WTC11 (cell line): ENCODE measurements at regions not wholly inside any gene's neighbourhood (a gene's known extent, or its start where the extent isn't known, plus 50 kb on each side); places are given as distances from the start of the nearest gene placed in this dataset.

Experiments used
- ATAC-seq: fragments of 200-7000 bp; cut with Tn5 transposase; 2 replicates; pipeline ENCODE4 v1.10.0; 2021; ENCODE audit warnings: mild to moderate bottlenecking, moderate library complexity
- CTCF ChIA-PET: fragments of 300-600 bp; sonication (Branson Sonifier 250); formaldehyde crosslinking; loops from one replicate; lab custom pipeline; 2021; ENCODE audit warnings: antibody characterized with exemption; lab: Charles Lee
- POLR2A ChIA-PET: fragments of 350-600 bp; sonication (Branson Sonifier 250); formaldehyde crosslinking; loops from one replicate; lab custom pipeline; 2021; ENCODE audit warnings: antibody characterized with exemption; lab: Charles Lee
- DNase-seq: peaks from one replicate; pipeline ENCODE4 v3.0.0; 2021; ENCODE audit warnings: low spot score
- H3K27ac Mint-ChIP-seq: 2 replicates; pipeline ENCODE4 v1.8.0; 2021; ENCODE audit warnings: mixed read lengths
- H3K27me3 Mint-ChIP-seq: 2 replicates; pipeline ENCODE4 v1.8.0; 2021; ENCODE audit warnings: low read depth, mild to moderate bottlenecking, moderate library complexity, mixed read lengths
- H3K36me3 Mint-ChIP-seq: 2 replicates; pipeline ENCODE4 v1.8.0; 2021; ENCODE audit warnings: mixed read lengths
- H3K4me1 Mint-ChIP-seq: 2 replicates; pipeline ENCODE4 v1.8.0; 2022; ENCODE audit warnings: mixed read lengths
- H3K4me3 Mint-ChIP-seq: 2 replicates; pipeline ENCODE4 v1.8.0; 2021; ENCODE audit warnings: mild to moderate bottlenecking, moderate library complexity, mixed read lengths
- H3K9me3 Mint-ChIP-seq: 2 replicates; pipeline ENCODE4 v1.8.0; 2021; ENCODE audit warnings: mixed read lengths
- E2F4 ChIP-seq: sonication (generic); formaldehyde crosslinking; IDR thresholded peaks from 2 replicates; pipeline ENCODE4 v1.8.1; 2022; ENCODE audit warnings: low read depth, mild to moderate bottlenecking, moderate library complexity, missing genetic modification reagents, borderline replicate concordance
- FOXK1 ChIP-seq: sonication (generic); formaldehyde crosslinking; IDR thresholded peaks from 2 replicates; pipeline ENCODE4 v1.8.0; 2022; ENCODE audit warnings: mild to moderate bottlenecking, moderate library complexity, missing genetic modification reagents
- GRHL2 ChIP-seq: fragments of 250-450 bp; sonication (Bioruptor Pico); IDR thresholded peaks from 2 replicates; pipeline ENCODE4 v1.8.0; 2022; ENCODE audit warnings: mild to moderate bottlenecking, moderate library complexity; ENCODE audit not compliant: insufficient replicate concordance, severe bottlenecking
- HMGA2 ChIP-seq: fragments of 250-450 bp; sonication (Bioruptor Pico); IDR thresholded peaks from 2 replicates; pipeline ENCODE4 v1.4.0; 2021; ENCODE audit warnings: mild to moderate bottlenecking, moderate library complexity
- JAZF1 ChIP-seq: fragments of 250-450 bp; sonication (Bioruptor Pico); IDR thresholded peaks from 2 replicates; pipeline ENCODE4 v1.9.0; 2021; ENCODE audit warnings: moderate library complexity, mild to moderate bottlenecking, inconsistent platforms
- NFATC4 ChIP-seq: fragments of 250-450 bp; sonication (Bioruptor Pico); IDR thresholded peaks from 2 replicates; pipeline ENCODE4 v1.9.0; 2021; ENCODE audit warnings: mild to moderate bottlenecking
- NFYB ChIP-seq: sonication (generic); formaldehyde crosslinking; conservative IDR thresholded peaks from 2 replicates; pipeline ENCODE4 v1.8.0; 2022; ENCODE audit warnings: low read depth, missing genetic modification reagents
- NR1H2 ChIP-seq: sonication (generic); formaldehyde crosslinking; IDR thresholded peaks from 2 replicates; pipeline ENCODE4 v1.9.0; 2021; ENCODE audit warnings: mild to moderate bottlenecking, moderate library complexity, missing genetic modification reagents
- NR3C1 ChIP-seq: sonication (generic); formaldehyde crosslinking; conservative IDR thresholded peaks from 2 replicates; pipeline ENCODE4 v1.8.1; 2023; ENCODE audit warnings: low read depth, mild to moderate bottlenecking, missing genetic modification reagents
- OVOL2 ChIP-seq: fragments of 250-450 bp; sonication (Bioruptor Pico); IDR thresholded peaks from 2 replicates; pipeline ENCODE4 v1.9.0; 2021; ENCODE audit warnings: mild to moderate bottlenecking, borderline replicate concordance
- PRRX2 ChIP-seq: fragments of 250-450 bp; sonication (Bioruptor Pico); IDR thresholded peaks from 2 replicates; pipeline ENCODE4 v1.8.0; 2021; ENCODE audit warnings: mild to moderate bottlenecking
- RORB ChIP-seq: fragments of 250-450 bp; sonication (Bioruptor Pico); IDR thresholded peaks from 2 replicates; pipeline ENCODE4 v1.9.0; 2021; ENCODE audit warnings: mild to moderate bottlenecking
- TP53 ChIP-seq: sonication (generic); formaldehyde crosslinking; IDR thresholded peaks from 2 replicates; pipeline ENCODE4 v1.8.1; 2023; ENCODE audit warnings: mild to moderate bottlenecking, missing genetic modification reagents
- ZNF121 ChIP-seq: sonication (generic); formaldehyde crosslinking; IDR thresholded peaks from 2 replicates; pipeline ENCODE4 v1.8.0; 2023; ENCODE audit warnings: missing genetic modification reagents
- ZNF232 ChIP-seq: sonication (generic); formaldehyde crosslinking; IDR thresholded peaks from 2 replicates; pipeline ENCODE4 v1.8.0; 2022; ENCODE audit warnings: mild to moderate bottlenecking, missing genetic modification reagents
- ZNF263 ChIP-seq: sonication (generic); formaldehyde crosslinking; IDR thresholded peaks from 2 replicates; pipeline ENCODE4 v1.8.1; 2022; ENCODE audit warnings: low read depth, mild to moderate bottlenecking, moderate library complexity, missing genetic modification reagents
- ZNF317 ChIP-seq: sonication (generic); formaldehyde crosslinking; IDR thresholded peaks from 2 replicates; pipeline ENCODE4 v1.8.1; 2023; ENCODE audit warnings: low read depth, mild to moderate bottlenecking, moderate library complexity, missing genetic modification reagents, borderline replicate concordance
- ZNF423 ChIP-seq: fragments of 250-450 bp; sonication (Bioruptor Pico); IDR thresholded peaks from 2 replicates; pipeline ENCODE4 v2.1.2; 2022; ENCODE audit warnings: mild to moderate bottlenecking, moderate library complexity
- ZNF425 ChIP-seq: fragments of 250-450 bp; sonication (Bioruptor Pico); conservative IDR thresholded peaks from 2 replicates; pipeline ENCODE4 v1.9.0; 2021; ENCODE audit warnings: mild to moderate bottlenecking
- TF ChIP-seq, protein P1 (sequence below): fragments of 250-450 bp; sonication (Bioruptor Pico); IDR thresholded peaks from 2 replicates; pipeline ENCODE4 v2.1.2; 2022; ENCODE audit warnings: mild to moderate bottlenecking, moderate library complexity
- TF ChIP-seq, protein P2 (sequence below): sonication (generic); formaldehyde crosslinking; IDR thresholded peaks from 2 replicates; pipeline ENCODE4 v1.8.1; 2023; ENCODE audit warnings: mild to moderate bottlenecking, missing genetic modification reagents, borderline replicate concordance
- TF ChIP-seq, protein P3 (sequence below): fragments of 250-450 bp; sonication (Bioruptor Pico); IDR thresholded peaks from 2 replicates; pipeline ENCODE4 v1.8.0; 2021; ENCODE audit warnings: mild to moderate bottlenecking
- TF ChIP-seq, protein P4 (sequence below): sonication (generic); formaldehyde crosslinking; IDR thresholded peaks from 2 replicates; pipeline ENCODE4 v1.8.1; 2022; ENCODE audit warnings: mild to moderate bottlenecking, moderate library complexity, missing genetic modification reagents

DNA sequence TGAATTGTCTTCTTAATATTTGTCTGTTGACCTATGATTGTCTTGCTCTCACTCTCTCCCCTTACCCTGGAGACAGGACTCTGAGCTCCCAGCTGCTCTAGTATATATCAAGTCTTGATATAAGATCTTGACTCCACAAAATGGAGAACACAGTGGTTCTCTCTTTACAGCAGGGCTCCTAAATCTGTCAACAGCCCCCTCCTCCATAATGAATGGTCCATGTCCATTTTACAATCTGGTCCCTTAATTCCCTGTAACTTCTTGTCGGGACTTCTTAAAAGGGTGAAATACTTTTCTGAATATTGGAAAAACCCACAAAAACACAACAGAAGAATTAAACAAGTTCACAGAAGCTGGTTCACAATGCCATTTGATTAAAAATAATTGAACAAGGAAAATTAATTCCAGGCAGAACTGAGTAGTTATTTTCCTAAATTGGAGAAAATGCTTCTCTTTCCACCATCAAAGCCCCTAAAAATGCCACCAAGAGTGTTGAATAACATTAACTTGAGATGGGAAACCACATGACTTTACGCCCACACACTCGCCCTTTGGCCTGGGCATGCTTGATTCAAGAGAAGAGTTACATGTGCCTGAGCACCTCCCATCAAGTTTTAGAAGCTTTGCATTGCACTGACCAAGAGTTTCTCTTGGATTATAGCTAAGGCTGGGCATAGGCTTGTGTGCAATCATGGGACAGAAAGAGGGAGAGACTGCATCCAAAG, 109.8 kb downstream of the TOMM20 start (continued):
- TF ChIP-seq ZNF425, result no peak
- TF ChIP-seq NR3C1 (CRISPR knock-in tag), result no peak
- TF ChIP-seq ZNF423 (CRISPR knock-in tag), result no peak
- TF ChIP-seq ZNF317 (CRISPR knock-in tag), result no peak
- TF ChIP-seq HMGA2 (CRISPR knock-in tag), result no peak
- TF ChIP-seq, protein P1, sequence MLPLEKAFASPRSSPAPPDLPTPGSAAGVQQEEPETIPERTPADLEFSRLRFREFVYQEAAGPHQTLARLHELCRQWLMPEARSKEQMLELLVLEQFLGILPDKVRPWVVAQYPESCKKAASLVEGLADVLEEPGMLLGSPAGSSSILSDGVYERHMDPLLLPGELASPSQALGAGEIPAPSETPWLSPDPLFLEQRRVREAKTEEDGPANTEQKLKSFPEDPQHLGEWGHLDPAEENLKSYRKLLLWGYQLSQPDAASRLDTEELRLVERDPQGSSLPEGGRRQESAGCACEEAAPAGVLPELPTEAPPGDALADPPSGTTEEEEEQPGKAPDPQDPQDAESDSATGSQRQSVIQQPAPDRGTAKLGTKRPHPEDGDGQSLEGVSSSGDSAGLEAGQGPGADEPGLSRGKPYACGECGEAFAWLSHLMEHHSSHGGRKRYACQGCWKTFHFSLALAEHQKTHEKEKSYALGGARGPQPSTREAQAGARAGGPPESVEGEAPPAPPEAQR (CRISPR knock-in tag), result no peak
- TF ChIP-seq ZNF263 (CRISPR knock-in tag), result no peak
- no peak for TF ChIP-seq GRHL2 (CRISPR knock-in tag)

DNA sequence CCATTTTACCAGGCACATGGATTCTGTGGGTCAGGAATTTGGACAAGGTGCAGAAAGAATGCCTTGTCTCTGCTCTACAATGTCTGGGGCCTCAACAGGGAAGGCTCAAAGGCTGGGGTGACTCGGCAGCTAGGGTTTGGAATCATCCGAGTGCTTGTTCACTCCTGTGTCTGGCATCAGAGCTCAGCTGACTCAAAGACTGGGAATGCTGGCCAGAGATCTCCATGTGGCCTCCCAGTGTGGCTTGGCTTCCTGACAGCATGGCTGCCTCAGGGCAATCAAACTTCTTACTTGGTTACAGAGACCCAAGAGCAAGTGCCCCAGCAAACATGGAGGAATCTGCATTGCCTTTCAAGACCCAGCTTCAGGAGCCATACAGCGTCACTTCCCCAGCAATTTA, 110.5 kb downstream of the TOMM20 start:
- TF ChIP-seq JAZF1 (CRISPR knock-in tag) (no peak), PRRX2 (CRISPR knock-in tag) (no peak), FOXK1 (CRISPR knock-in tag) (no peak), TP53 (CRISPR knock-in tag) (no peak), OVOL2 (CRISPR knock-in tag) (no peak), ZNF232 (CRISPR knock-in tag) (no peak), GRHL2 (CRISPR knock-in tag) (no peak)
- no peaks in the 10 kb centered on the region; the same call in 1 of the 2 replicates for H3K27me3 Mint-ChIP-seq
- no peak for ATAC-seq
- peaks cover 16% of the 10 kb centered on the region for H3K4me1 Mint-ChIP-seq
- no peak overlapping the region for H3K4me3 Mint-ChIP-seq
- no peak overlapping the region for H3K27ac Mint-ChIP-seq
- no peaks in the 10 kb centered on the region for H3K36me3 Mint-ChIP-seq
- DNase-seq, result no peak
- POLR2A ChIA-PET, result interaction anchor here (0.6 kb wide), 1 partner anchor 247 kb away, joined by 4 read pairs; no protein-coding TSS in a partner anchor
- peaks cover 10% of the 10 kb centered on the region for H3K9me3 Mint-ChIP-seq
- CTCF ChIA-PET, result no interaction called here

DNA sequence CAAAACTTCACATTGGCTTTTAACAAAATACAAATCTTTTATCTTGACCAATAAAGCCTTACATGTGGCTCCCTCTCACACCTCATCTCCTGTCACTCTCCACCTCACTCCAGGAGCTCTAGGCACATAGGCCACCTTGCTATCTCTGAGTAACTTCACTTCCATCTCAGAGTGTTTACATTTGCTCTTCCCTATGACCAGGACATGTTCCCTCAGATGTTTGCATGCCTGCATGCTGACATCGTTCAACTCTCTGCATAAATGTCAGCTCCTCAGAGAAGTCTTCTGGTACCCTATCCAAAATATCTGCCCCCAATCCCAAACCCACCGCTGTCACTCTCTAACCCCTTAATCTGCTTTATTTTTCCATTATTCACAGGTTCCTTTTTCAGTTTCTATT, 110.9 kb downstream of the TOMM20 start:
- ATAC-seq, result no peak
- Mint-ChIP-seq H3K4me3 (no peak overlapping the region), H3K9me3 (peaks cover 10% of the 10 kb centered on the region), H3K27ac (no peak overlapping the region), H3K36me3 (no peaks in the 10 kb centered on the region), H3K27me3 (no peaks in the 10 kb centered on the region; the same call in 1 of the 2 replicates), H3K4me1 (peaks cover 15% of the 10 kb centered on the region)
- ChIA-PET POLR2A (interaction anchor here (0.6 kb wide), 1 partner anchor 246 kb away, joined by 4 read pairs; no protein-coding TSS in a partner anchor), CTCF (no interaction called here)
- no peak for DNase-seq
- TF ChIP-seq E2F4 (CRISPR knock-in tag), result no peak
- TF ChIP-seq, protein P2, sequence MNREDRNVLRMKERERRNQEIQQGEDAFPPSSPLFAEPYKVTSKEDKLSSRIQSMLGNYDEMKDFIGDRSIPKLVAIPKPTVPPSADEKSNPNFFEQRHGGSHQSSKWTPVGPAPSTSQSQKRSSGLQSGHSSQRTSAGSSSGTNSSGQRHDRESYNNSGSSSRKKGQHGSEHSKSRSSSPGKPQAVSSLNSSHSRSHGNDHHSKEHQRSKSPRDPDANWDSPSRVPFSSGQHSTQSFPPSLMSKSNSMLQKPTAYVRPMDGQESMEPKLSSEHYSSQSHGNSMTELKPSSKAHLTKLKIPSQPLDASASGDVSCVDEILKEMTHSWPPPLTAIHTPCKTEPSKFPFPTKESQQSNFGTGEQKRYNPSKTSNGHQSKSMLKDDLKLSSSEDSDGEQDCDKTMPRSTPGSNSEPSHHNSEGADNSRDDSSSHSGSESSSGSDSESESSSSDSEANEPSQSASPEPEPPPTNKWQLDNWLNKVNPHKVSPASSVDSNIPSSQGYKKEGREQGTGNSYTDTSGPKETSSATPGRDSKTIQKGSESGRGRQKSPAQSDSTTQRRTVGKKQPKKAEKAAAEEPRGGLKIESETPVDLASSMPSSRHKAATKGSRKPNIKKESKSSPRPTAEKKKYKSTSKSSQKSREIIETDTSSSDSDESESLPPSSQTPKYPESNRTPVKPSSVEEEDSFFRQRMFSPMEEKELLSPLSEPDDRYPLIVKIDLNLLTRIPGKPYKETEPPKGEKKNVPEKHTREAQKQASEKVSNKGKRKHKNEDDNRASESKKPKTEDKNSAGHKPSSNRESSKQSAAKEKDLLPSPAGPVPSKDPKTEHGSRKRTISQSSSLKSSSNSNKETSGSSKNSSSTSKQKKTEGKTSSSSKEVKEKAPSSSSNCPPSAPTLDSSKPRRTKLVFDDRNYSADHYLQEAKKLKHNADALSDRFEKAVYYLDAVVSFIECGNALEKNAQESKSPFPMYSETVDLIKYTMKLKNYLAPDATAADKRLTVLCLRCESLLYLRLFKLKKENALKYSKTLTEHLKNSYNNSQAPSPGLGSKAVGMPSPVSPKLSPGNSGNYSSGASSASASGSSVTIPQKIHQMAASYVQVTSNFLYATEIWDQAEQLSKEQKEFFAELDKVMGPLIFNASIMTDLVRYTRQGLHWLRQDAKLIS, result no peak
- TF ChIP-seq ZNF121 (CRISPR knock-in tag), result no peak
- no peak for TF ChIP-seq NFYB (CRISPR knock-in tag)
- no peak for TF ChIP-seq TP53 (CRISPR knock-in tag)
- TF ChIP-seq, protein P3, sequence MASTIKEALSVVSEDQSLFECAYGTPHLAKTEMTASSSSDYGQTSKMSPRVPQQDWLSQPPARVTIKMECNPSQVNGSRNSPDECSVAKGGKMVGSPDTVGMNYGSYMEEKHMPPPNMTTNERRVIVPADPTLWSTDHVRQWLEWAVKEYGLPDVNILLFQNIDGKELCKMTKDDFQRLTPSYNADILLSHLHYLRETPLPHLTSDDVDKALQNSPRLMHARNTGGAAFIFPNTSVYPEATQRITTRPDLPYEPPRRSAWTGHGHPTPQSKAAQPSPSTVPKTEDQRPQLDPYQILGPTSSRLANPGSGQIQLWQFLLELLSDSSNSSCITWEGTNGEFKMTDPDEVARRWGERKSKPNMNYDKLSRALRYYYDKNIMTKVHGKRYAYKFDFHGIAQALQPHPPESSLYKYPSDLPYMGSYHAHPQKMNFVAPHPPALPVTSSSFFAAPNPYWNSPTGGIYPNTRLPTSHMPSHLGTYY (CRISPR knock-in tag), result no peak
- no peak for TF ChIP-seq NFATC4 (CRISPR knock-in tag)
- no peak for TF ChIP-seq RORB (CRISPR knock-in tag)
- TF ChIP-seq, protein P4, sequence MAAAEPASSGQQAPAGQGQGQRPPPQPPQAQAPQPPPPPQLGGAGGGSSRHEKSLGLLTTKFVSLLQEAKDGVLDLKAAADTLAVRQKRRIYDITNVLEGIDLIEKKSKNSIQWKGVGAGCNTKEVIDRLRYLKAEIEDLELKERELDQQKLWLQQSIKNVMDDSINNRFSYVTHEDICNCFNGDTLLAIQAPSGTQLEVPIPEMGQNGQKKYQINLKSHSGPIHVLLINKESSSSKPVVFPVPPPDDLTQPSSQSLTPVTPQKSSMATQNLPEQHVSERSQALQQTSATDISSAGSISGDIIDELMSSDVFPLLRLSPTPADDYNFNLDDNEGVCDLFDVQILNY, result no peak
- TF ChIP-seq NR1H2 (CRISPR knock-in tag), result no peak
